Fibroblast of upper back skin (primary cell): ENCODE measurements at regions not wholly inside any gene's neighbourhood (a gene's known extent, or its start where the extent isn't known, plus 50 kb on each side); places are given as distances from the start of the nearest gene placed in this dataset.
"Not testable (repeated sequence)": the region's sequence is repeated elsewhere in the genome, so short reads cannot be mapped to it uniquely, and the experiment has no call there.

Experiments
- DNase-seq: peaks from one replicate; pipeline ENCODE4 v3.0.0-alpha.2; 2013

DNA sequence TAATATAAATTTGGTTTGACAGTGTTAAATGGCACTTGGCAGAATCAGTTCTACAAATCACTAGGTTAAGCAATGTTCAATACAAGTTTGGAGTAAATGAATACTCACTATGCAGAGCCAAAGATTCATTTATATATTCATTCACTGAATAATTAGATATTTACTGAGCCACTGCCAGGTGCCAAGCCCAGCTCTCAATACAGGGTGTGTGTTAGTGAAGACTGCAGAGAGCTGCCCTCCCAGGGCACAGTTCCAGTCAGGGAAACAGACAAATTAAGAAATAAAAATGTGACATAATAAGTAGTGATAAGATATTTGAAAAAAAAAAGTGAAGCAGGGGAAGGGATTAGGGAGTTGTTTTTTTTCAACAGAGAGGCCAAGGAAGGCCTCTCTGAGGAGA is 411.7 kb downstream of the KCNRG start:
- DNase-seq = no peak

DNA sequence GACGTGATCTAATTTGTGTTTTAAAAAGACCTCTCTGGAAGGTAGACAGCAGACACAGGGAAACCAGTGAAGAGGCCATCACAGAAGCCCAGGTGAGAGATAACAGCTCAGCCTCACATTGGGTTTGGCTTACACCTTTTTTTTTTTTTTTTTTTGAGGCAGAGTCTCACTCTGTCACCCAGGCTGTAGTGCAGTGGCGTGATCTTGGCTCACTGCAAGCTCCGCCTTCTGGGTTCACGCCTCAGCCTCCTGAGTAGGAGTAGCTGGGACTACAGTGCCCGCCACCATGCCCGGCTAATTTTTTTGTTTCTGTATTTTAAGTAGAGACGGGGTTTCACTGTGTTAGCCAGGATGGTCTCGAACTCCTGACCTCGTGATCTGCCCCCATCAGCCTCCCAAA is 412.3 kb downstream of the KCNRG start:
- not testable (repeated sequence) for DNase-seq

DNA sequence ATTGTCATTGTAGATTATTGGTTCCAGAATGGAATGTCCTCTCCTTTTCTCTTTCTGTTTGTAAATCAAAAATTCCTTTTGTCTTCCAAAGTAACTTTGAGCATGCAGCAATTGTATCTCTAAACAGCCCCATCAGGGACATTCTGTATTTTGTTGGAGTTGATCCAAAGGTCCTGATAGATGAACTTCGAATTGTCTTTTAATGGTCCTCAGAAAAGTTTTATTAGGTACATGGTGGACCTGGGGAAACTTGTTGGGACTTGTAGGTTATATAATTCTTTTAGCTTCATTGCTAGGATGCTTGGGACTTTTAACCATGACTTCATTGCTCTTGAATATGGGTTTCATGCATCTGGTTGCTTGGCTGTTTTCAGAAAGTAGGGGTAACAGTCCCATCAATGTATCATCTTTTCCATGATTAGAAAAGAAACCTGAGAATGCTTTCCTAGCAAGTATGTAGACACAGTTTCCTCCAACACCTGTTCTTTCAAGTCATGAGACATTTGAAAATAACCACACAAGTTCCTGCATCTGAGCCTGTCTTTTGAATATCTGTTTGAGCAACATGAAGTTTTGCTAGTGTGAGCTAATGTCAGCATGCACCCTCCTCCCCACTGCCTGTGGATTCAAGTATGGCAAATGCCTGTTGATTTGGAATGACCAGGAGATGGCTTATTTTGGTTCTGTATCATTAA is 413.1 kb downstream of the KCNRG start:
- DNase-seq = no peak

DNA sequence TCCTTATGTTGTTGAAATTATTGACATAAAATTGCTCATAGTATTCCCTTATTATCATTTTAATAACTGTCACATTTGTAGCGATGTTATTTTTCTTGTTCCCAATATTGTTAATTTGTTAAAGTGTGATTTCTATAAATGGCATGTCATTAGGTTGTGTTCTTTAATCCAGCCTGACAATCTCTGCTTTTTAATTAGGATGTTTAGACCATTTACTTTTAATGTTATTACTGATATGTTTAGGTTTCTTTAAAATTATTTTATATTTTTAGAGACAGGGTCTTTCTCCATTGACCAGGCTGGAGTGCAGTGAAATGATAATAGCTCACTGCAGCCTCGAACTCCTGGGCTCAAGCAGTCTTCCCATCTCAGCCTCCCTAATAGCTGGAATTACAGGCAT is 408.5 kb downstream of the DLEU7 start:
- DNase-seq = no peak

DNA sequence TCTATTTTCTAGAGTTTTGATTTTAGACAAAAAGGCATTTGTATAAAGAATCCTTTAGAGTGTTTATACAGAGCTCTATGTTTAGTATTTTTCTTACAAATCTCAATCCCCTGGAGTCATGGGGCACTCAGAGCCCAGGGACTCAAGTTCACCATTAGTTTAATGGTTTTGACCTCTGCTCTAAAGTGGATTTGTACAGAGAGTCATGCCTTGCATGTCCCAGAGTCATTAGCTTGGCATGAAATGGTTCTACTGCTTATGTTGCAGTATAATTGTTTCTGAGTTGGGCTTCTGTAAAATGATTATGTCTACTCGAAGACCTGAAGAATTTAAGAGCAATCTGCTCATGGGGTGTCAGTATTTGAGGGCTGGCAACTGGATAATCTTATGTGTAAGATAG is 406.2 kb downstream of the DLEU7 start:
- DNase-seq = no peak

DNA sequence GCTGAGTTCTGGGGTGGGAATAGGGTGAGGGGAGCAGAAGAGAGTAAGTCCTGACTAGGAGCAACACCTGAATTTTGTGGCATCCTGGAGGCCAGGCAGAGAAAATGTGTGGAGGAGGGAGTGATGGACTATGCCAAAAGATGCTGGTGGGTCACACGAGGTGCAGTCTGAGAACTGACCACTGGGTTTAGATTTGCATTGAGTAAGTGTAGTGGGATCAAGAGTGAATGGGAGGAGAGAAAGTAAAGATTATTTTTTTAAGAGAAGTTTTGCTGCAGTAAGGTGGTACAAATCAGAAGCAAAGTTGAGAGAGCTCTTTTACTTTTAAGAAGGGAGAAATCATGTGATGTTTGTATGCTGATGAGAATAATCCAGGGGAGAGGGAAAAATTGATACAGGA is 405.1 kb downstream of the DLEU7 start:
- DNase-seq = no peak

DNA sequence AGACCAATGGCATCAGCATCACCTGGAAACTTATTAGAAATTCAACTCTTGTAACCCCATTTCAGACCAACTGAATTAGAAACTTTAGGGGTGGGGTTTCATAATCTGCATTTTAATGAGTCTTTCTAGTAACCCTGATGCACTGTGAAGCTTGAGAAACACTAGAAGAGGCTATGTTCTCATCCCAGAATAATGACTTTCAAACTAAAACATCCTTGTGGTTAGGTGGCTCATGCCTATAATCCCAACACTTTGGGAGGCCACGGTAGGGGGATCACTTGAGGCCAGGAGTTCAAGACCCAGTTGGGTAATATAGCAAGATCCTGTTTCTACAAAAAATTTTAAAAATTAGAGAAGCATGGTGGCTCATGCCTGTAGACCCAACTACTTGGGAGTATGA is 402.4 kb downstream of the DLEU7 start:
- peak; percentile 55 for DNase-seq

DNA sequence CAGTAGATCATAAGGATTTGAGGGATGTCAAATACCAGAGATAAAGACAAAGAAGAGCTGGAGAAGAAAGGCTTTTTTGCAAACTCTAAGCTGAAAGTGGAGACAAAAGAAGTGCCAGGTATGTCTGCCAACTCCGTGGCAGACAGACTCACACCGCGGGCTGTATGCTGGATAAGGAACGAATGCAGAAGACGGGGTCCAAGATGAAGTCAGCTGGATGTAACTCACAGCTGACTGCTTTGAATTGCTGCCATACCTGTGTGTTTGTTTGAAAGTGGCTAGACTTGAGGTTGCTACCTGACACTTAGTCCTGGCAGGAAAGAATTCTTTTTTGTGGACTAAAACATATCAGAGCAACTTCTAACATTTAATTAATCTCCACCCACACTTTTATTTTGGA is 398.8 kb downstream of the DLEU7 start:
- no peak for DNase-seq

DNA sequence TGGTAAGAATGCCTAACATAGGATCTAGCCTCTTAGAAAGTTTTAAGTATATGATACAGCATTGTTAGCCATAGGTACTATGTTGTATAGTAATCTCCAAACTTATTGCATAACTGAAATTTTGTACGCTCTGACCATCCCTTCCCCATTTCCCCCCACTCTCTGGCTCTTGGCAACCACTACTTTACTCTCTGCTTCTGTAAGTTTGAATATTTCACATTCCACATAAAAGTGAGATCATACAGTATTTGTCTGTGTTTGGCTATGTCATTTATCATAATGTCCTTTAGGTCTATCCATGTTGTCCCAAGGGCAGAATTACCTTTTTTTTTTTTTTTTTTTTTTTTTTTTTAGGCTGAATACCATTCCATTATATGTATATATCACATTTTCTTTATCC is 396.9 kb downstream of the DLEU7 start:
- peak; percentile 80 for DNase-seq

DNA sequence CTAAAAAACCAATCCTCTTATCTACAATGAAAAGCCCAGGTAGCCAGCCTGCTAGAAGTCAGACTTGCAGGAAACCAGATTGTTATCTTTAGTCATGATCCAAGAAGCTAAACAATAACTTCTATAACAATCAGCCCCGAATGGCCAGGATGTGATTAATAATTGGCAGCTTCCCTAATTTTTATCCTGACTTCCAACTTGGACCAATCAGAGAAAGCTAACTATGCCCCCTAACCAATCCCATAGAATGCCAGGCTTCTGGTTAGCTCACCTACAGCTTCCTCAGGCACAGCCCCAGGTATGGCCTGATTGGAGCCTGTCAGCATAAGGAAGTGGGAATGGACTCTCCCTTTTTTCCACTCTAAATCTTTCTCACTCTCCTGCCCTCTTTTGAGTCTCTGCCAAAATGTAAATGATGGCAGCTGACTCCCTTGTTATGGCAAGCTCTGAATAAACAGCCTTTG is 394.9 kb downstream of the DLEU7 start:
- DNase-seq = no peak

DNA sequence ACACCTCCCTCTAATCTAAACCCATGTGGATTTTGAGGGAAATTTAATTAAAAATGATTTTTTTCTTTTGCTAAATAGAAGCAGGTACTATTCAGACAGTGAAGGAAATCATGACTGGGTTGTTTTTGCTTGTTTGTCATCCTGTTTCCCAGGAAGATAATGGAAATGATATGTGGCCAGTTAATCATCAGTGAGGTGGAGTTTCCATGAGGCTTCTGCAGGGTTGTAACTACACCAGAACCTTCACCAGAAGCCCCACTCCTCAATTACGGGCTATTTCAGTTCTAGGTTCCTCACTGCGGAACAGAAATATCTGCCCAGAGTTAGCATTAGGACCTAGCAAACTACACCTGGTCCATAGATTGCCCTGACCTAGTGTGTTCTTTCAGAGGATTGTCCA is 394.0 kb downstream of the DLEU7 start:
- no peak for DNase-seq

DNA sequence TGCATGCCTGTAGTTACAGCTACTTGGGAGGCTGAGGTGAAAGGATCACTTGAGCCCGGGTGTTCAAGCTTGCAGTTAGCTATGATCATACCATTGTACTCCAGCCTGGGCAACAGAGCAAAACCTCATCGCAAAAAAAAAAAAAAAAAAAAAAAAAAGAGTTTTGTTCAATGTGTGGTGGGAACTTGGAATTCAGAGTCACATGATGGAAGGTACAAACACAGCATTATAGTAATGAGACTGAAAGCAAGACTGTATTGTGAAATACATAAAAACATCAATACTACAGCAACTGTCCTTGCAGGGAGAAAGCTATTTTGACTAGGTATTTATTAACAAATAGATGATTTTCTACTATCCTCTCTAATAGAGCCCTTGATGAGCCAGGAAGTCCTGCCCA is 393.2 kb downstream of the DLEU7 start:
- DNase-seq = no peak

DNA sequence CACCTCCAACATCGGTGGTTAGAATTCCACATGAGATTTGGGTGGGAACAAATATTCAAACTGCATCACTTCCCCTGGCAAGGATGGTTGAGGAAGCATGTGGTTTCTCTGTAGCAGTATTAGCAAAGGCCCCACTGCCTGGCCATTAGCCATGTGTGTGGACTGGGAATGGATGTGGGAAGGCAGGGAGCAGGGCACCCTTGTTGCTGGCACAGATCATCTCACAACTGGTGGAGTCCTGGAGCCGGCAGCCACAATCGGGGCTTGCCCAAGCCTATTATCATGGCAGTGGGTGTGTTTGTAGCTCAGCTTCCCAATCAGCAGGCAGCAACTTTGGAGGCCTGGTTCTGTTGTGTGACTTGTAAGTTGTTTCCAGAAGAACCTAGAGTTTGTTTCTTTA is 391.9 kb downstream of the DLEU7 start:
- no peak for DNase-seq

DNA sequence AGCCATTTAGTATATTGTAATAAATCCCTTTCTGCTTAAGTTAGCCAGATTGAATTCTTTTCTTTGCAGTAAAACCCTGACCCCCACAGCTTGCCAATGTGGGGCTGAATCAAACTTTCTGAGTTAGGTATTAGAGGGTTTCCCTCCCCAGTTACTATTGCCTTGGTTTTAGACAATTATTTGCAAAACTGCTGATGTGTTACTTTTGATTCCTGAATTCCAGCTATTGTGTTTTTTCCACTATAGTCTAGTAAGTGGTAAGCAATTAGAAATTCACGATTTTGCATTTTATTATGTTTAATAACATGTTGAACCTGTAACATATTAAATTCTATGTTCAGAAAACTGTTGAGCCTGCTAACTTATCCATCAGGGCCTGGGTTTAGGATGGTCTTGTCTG is 391.5 kb downstream of the DLEU7 start:
- DNase-seq = no peak

DNA sequence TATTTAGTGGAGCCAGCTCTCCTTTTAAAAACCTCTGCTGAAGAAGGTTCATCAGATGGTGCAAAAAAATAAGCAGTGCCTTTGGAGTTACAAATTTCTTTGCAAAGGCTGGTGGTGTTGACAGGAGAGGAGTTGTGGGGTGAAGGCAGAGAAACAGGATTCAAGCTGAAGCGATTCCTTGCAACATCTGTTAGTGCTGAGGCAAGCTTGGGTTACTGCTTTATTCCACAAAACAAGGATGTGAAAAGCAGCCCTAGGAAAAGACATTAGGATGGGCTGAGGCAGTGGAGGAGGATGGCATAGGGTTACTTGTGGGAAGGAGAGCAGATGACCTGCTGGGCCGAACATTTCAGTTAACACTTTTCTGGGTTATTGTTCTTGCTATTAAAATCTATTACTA is 390.7 kb downstream of the DLEU7 start:
- DNase-seq = no peak

DNA sequence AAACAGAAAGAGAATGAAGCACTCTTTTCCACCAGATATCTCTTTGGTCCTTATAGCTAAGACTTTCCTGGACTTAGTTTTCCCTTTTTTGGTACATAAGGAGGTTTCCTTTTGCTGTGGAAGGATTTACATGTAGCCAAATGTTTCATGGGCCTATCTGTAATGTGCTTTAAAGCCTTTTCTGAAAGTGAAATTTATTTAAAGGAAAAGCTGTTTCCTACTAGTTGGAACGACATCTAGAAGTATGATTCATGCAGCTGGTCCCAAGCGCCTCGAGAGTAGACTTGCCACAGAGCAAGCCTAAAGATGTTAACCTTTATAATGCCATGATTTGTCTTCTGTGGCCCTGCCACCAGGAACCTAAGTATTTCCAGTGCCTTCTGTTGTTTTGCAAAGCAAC is 390.3 kb downstream of the DLEU7 start:
- no peak for DNase-seq

DNA sequence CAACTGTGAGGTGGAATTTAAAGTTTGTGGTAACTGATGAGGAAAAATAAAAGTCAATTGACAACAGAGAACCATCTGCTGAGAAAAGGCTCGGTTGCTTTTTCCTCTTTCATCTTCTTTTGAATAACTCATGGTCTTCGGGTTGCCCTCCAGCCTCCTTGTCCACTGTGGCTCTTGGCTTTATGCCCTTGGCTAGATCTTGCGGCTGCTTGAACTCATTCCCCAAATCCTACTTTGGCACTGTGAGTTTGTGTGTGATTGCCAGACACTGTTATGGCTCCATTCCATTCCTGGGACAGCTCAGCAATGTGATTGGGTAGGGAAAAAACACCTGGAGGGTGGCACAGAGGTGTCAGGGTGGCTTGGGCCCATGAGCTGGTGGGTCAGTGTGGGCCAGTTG is 387.4 kb downstream of the DLEU7 start:
- no peak for DNase-seq

DNA sequence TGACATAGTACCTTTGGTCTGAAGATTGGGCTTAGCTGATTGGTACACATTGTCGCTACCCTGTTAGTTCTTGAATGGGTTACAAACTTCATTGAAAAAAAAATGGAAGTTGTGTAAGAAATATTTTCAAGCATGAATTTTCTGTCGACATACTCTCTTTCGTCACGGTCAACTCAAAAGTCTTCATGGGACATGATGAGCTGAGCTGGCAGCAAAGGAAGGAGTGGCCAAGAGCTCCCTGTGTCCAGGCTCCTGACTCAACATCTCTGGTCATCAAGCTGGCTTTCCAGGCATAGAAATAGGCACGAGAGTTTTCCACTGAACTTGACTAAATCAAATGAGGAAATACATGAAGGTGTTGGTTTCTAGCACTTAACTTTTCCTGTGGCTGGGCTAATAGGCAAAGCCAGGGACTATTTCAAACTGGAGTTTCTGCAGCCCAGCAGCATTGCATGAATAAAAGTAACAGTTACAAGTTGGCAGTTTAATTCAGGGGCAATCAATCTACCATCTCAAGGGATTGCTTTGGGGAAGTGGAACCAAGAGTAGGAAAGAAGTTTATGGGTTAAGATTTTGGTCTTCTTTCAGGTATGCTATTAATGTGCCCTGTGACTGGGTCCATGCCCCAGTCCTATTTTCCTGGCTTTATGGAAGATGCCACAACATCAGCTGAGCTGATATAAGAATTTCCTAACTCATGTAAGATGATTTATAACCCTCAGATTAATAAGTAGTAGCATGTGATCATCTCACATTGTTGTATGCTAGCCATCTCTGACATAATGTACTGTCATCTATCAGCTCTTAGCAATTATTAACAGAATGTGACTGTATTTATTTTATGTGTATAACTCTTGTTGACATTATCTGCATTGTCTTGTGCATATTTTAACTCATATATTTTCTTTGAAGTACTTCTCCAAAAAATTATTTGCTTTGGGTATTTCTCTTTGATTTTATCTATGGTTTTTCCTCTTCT is 385.8 kb downstream of the DLEU7 start:
- DNase-seq = no peak

DNA sequence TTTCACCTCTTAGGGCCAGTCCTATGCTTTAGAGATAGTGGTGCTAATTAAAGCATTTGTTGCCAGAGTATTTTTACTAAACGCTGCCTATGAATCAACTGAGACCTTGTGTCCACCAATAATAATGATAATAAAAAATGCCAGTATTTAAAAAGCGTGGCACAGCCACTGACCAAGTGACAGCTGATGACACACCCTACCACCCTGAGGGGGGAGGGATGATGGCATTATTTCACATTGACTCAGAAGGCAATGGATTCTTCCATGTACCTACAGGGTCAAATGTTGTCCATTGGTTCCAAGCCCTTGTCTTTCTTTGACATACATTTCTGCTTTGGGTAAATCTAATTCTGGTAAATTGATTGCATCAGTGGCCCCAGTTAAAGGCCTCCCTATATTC is 384.4 kb downstream of the DLEU7 start:
- no peak for DNase-seq

DNA sequence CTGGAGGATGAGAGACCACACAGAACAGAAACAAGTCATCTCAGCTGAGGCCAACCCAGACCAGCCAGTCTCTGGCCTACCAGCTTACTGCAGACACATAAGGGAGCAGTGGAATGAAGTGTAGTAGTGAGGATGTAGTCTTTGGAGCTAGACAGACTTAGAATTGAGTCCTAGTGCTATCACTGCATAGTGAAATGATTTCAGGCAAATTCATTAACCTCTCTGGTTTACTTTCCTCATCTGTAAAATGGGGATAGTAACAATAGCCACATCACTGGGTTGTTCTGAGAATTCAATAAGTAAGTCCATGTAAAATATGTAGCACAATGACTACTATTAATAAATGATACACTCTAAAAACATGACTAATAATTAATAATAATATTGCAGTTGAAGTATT is 383.8 kb downstream of the DLEU7 start:
- no peak for DNase-seq

DNA sequence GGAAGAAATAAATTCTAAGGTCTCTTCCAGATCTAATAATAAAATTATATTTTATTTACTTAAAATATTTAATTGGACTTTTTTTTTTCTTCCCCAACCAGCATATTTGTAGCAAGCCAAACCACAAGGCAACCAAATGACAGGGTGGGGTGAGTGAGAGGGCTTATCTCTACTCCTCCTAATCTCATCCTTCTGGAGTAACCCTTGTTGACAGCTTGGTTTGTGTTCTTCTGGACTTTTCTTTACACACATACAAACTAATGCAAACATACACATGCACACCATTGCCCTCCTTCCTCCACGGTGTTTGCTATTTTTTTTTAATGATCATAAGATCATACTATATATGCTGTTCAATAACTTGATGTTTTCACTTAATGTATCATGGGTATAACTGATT is 383.1 kb downstream of the DLEU7 start:
- DNase-seq = no peak

DNA sequence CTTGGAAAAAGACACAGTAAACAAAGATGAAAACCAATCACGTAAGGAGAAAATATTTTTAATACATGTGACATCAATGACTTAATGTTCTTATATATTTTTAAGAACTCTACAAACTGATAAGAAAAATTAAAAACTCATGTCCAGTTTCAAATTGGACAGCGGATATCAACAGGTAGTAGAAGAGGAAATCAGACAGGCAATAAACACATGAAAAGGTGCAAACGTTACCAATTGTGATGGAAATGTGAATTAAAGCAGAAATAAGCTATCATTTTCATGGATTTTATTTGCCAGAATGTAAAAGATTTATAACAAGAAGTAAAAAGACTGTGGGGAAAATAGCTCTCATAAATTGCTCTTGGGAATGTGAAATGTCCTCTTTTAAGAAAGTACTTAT is 382.3 kb downstream of the DLEU7 start:
- DNase-seq = no peak

DNA sequence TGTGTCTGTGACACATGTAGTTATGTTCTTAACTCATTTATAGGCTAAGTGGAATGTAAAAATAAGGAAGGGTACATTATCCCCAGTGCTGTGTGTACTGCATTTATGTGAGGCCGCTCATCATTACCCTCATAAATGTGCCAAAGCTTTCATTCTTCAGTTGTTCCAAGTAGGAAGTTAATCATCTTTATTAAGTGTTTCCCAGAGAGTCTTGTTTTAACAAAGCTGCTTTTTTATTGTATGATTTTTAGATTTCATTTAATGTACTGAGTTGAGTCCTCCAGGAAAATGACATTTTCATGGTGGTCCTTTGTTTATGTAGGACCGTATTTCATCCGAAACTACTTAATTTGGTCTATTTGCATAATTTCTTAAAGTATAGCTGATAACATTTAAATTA is 379.8 kb downstream of the DLEU7 start:
- no peak for DNase-seq
